CD4-positive, CD25-positive, alpha-beta regulatory T cell (primary cell): ENCODE measurements at regions not wholly inside any gene's neighbourhood (a gene's known extent, or its start where the extent isn't known, plus 50 kb on each side); places are given as distances from the start of the nearest gene placed in this dataset.

Source experiments
- ATAC-seq, 2 donors: fragments of 150-1000 bp; cut with Tn5 transposase; one replicate each; pipeline ENCODE4 v1.10.0; 2021; ENCODE audit warnings: low read depth in 2 of 2, moderate number of reproducible peaks in 2 of 2, moderate library complexity in 1 of 2
- DNase-seq, 3 donors: peaks; one replicate each; pipeline versions ENCODE4 v3.0.0 to v3.0.0-alpha.2; 2012 to 2022; ENCODE audit warnings: mixed read lengths in 1 of 3
- H3K27ac ChIP-seq: one replicate; pipeline ENCODE4 v1.7.0; 2013; ENCODE audit warnings: mild to moderate bottlenecking, low read length; ENCODE audit not compliant: insufficient read depth, poor library complexity, severe bottlenecking
- H3K27me3 ChIP-seq: one replicate; pipeline ENCODE4 v1.7.0; 2013; ENCODE audit warnings: low read length; ENCODE audit not compliant: control insufficient read depth, insufficient read depth
- H3K36me3 ChIP-seq: one replicate; pipeline ENCODE4 v1.7.0; 2013; ENCODE audit warnings: mild to moderate bottlenecking, low read length, moderate library complexity; ENCODE audit not compliant: control insufficient read depth, insufficient read depth
- H3K4me1 ChIP-seq: 2 replicates; pipeline ENCODE4 v1.7.0; 2013; ENCODE audit warnings: mild to moderate bottlenecking, low read length; ENCODE audit not compliant: insufficient read depth, control insufficient read depth, poor library complexity, severe bottlenecking
- H3K4me3 ChIP-seq: one replicate; pipeline ENCODE4 v1.7.0; 2013; ENCODE audit warnings: low read depth, mild to moderate bottlenecking, low read length, moderate library complexity
- H3K9me3 ChIP-seq, 2 experiments: 1 replicate in 1 of 2; 2 replicates in 1 of 2; pipeline ENCODE4 v1.7.0; 2013; ENCODE audit warnings: low read length in 2 of 2, mild to moderate bottlenecking in 1 of 2, moderate library complexity in 1 of 2; ENCODE audit not compliant: control insufficient read depth in 2 of 2
- H3K27ac Mint-ChIP-seq, 3 donors: one replicate each; pipeline ENCODE4 v1.8.0; 2020 to 2022; ENCODE audit warnings: mild to moderate bottlenecking in 3 of 3, mixed read lengths in 3 of 3, moderate library complexity in 2 of 3
- H3K27me3 Mint-ChIP-seq: one replicate; pipeline ENCODE4 v1.8.0; 2022; ENCODE audit warnings: mild to moderate bottlenecking, mixed read lengths
- H3K36me3 Mint-ChIP-seq: one replicate; pipeline ENCODE4 v1.8.0; 2020; ENCODE audit warnings: mixed read lengths
- H3K4me1 Mint-ChIP-seq, 4 donors: one replicate each; pipeline ENCODE4 v1.8.0; 2020 to 2022; ENCODE audit warnings: mixed read lengths in 4 of 4, mild to moderate bottlenecking in 1 of 4
- H3K4me3 Mint-ChIP-seq, 4 donors: one replicate each; pipeline ENCODE4 v1.8.0; 2020 to 2022; ENCODE audit warnings: mild to moderate bottlenecking in 4 of 4, mixed read lengths in 4 of 4, moderate library complexity in 3 of 4
- H3K9me3 Mint-ChIP-seq, 7 donors: one replicate each; pipeline ENCODE4 v1.8.0; 2020 to 2022; ENCODE audit warnings: mixed read lengths in 7 of 7, mild to moderate bottlenecking in 3 of 7, moderate library complexity in 2 of 7

DNA sequence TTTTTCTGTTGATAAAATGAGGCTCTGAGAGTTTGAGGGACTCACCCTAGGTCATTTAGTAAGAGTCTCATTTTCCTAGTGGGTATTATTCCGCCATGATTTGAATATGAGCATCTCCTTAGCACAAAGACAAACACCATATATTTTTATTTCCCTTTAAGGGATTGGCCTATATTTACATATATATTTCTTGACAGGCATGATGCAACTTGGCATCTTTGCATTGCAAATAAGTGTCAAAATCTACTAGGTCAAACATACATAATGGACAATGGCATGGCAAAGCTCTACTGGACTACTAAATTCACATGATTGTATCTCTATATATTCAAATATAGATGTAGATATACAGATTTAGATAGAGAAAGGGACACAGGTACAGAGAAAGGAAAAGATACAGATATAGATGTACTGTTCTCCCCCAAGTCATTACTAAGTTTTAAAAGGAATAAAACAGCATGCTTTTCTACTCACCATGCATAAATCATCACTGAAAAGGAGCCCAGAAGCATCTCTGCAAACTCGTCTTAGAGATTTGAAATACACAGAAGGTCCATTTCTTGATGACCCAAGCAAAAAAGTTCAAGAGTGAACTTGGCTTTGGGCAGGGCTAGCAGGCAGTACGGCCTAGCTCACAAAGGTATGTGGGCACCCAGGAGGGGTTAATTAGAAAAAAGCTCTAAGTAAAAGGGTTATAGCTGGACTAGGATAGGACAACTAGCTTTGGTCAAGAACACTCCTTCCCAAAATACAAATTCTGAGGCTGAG, 495.8 kb downstream of the NTRK3 start:
- H3K27me3 ChIP-seq: no peaks in the 10 kb centered on the region
- no peak overlapping the region for H3K4me3 ChIP-seq
- ATAC-seq (no peak), DNase-seq (no peak)
- no peak overlapping the region for H3K27ac ChIP-seq
- Mint-ChIP-seq H3K4me1 (peaks cover 0 to 11% (median 8%) of the 10 kb centered on the region in 4 donors), H3K27ac (no peak overlapping the region), H3K9me3 (peaks cover 0 to 6% (median 0%) of the 10 kb centered on the region in 7 donors), H3K27me3 (no peaks in the 10 kb centered on the region), H3K4me3 (no peak overlapping the region), H3K36me3 (no peaks in the 10 kb centered on the region)
- H3K9me3 ChIP-seq: no peaks in the 10 kb centered on the region
- no peaks in the 10 kb centered on the region for H3K4me1 ChIP-seq
- H3K36me3 ChIP-seq: no peaks in the 10 kb centered on the region

DNA sequence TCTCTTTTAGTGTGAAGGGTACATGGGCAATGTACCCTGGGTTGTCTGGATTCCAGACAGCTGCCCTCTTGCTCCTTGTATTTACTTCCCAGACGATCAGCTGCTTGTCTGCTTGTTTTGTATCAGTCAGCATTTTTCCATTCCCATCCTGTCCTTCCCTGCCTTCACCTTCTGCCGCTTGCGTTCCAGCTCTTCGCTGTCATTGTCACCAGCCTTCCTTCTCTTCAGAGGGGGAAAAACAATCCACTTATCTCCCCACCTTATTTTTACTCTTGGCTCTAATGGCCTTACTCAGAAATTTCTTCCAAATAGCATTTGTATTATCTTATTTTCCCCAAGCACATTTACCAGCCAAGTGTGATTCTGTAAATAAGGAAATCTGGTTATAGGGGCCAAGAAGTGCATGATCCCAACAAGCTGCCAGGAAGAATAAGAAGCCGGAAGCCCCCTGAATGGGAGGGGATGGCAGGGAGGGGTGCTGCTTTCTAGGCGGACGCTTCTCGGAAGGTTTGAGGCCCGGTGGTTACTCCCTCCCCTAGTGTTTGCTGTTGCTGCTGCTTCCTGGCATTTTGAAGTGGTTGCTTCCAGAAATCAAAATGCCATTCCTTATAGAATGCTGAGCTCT, 497.6 kb downstream of the NTRK3 start:
- Histone ChIP-seq H3K9me3 (no peaks in the 10 kb centered on the region), H3K4me3 (no peak overlapping the region), H3K4me1 (no peaks in the 10 kb centered on the region), H3K36me3 (no peaks in the 10 kb centered on the region), H3K27me3 (no peaks in the 10 kb centered on the region), H3K27ac (no peak overlapping the region)
- no peak for ATAC-seq
- Mint-ChIP-seq H3K27me3 (no peaks in the 10 kb centered on the region), H3K4me1 (peaks cover 0 to 14% (median 8%) of the 10 kb centered on the region in 4 donors), H3K36me3 (no peaks in the 10 kb centered on the region), H3K4me3 (no peak overlapping the region), H3K27ac (no peak overlapping the region), H3K9me3 (peaks cover 0 to 8% (median 1%) of the 10 kb centered on the region in 7 donors)
- DNase-seq: no peak

DNA sequence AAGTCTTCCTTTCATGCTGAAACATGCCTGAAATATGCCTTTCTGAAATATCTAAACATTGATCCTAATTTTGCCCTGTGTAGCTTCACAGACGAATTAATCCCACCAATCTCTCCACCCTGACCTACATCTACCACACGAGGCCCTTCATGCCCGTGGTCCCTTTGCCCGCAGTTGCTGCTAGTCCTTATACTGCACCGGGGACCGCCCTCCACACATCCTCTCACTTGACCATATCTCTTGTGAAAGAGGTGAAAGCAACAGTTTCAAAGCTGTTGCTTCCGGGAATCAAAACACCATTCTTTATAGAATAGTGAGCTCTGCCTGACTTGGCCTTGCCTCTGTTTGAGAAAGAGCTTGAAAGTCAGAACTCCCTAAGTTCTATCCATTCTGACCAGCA, 499.5 kb downstream of the NTRK3 start:
- Mint-ChIP-seq H3K4me1 (peaks cover 0 to 9% (median 5%) of the 10 kb centered on the region in 4 donors), H3K27ac (no peak overlapping the region), H3K36me3 (no peaks in the 10 kb centered on the region), H3K4me3 (no peak overlapping the region), H3K9me3 (peaks cover 0 to 5% (median 2%) of the 10 kb centered on the region in 7 donors), H3K27me3 (no peaks in the 10 kb centered on the region)
- Histone ChIP-seq H3K9me3 (no peaks in the 10 kb centered on the region), H3K4me1 (no peaks in the 10 kb centered on the region), H3K27me3 (no peaks in the 10 kb centered on the region), H3K27ac (no peak overlapping the region), H3K4me3 (no peak overlapping the region), H3K36me3 (no peaks in the 10 kb centered on the region)
- no peak for ATAC-seq
- DNase-seq: no peak

DNA sequence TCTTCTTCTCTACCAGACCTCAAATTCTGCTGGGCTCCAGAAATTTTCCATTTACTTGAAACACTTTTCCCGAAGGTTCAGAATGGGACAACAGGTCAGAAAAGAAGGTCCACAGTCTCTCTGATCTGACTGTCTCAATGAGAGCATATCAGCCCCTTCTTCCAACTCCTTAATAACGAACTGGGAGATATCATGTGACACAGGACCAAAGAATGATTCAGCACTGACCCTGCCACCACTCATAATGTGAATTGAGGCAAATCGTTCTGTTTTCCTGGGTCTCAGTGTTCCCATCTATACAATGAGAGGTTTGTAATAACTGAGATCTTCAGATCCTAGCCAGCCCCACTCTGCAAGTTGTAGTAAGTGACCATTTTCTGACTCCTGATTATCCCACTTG, 500.5 kb downstream of the NTRK3 start:
- Histone ChIP-seq H3K27me3 (no peaks in the 10 kb centered on the region), H3K4me1 (no peaks in the 10 kb centered on the region), H3K9me3 (no peaks in the 10 kb centered on the region), H3K4me3 (no peak overlapping the region), H3K36me3 (no peaks in the 10 kb centered on the region), H3K27ac (no peak overlapping the region)
- Mint-ChIP-seq H3K27ac (no peak overlapping the region), H3K27me3 (no peaks in the 10 kb centered on the region), H3K4me3 (no peak overlapping the region), H3K36me3 (no peaks in the 10 kb centered on the region), H3K4me1 (peaks cover 0 to 3% (median under 1%) of the 10 kb centered on the region in 4 donors), H3K9me3 (peaks cover 0 to 4% (median 2%) of the 10 kb centered on the region in 7 donors)
- no peak for ATAC-seq
- DNase-seq: no peak

DNA sequence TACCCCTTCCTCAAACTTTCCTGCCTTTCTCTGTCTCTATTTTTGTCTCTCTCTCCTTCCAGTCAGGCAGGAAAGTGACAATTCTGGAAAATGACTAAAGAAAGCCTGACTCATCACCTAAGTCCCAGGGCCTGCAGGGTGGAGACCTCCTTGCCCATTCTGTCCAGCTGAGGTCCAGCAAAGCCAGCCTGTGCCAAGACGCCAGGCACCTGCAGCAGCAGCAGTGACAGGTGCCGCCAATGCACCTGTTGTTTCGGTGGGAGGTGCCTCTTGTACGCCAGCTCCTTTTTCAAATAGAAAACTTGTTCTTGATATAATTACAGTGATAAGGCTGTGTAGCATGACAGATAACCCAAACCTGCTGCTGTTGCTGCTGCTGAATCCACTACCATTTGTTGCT, 501.3 kb downstream of the NTRK3 start:
- no peaks in the 10 kb centered on the region for H3K9me3 ChIP-seq
- ATAC-seq: no peak
- no peaks in the 10 kb centered on the region for H3K27me3 Mint-ChIP-seq
- peaks cover 0 to 4% (median 2%) of the 10 kb centered on the region in 7 donors for H3K9me3 Mint-ChIP-seq
- H3K4me1 Mint-ChIP-seq: peaks cover 0 to 3% (median 0%) of the 10 kb centered on the region in 4 donors
- DNase-seq: no peak
- H3K27me3 ChIP-seq: no peaks in the 10 kb centered on the region
- no peak overlapping the region for H3K4me3 ChIP-seq
- no peak overlapping the region for H3K27ac Mint-ChIP-seq
- H3K36me3 Mint-ChIP-seq: no peaks in the 10 kb centered on the region
- no peak overlapping the region for H3K27ac ChIP-seq
- no peak overlapping the region for H3K4me3 Mint-ChIP-seq
- H3K4me1 ChIP-seq: no peaks in the 10 kb centered on the region
- no peaks in the 10 kb centered on the region for H3K36me3 ChIP-seq

DNA sequence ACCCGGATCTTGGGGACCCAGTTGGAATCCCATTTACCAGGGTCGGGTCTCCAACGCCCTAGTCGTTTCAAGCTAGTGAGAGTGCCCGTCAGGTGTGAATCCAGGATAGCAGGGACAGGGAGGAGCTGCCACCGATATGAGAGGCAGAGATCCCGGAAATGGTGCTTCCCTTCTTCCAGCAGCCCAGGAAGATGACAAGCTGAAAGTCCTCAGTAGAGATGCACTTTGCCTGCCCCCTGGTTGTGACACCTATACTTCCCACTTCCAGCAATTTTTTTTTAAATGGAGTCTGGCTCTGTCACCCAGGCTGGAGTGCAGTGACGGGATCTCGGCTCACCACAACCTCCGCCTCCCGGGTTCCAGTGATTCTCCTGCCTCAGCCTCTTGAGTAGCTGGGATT, 503.0 kb downstream of the NTRK3 start:
- peaks cover 0 to 3% (median 0%) of the 10 kb centered on the region in 4 donors for H3K4me1 Mint-ChIP-seq

DNA sequence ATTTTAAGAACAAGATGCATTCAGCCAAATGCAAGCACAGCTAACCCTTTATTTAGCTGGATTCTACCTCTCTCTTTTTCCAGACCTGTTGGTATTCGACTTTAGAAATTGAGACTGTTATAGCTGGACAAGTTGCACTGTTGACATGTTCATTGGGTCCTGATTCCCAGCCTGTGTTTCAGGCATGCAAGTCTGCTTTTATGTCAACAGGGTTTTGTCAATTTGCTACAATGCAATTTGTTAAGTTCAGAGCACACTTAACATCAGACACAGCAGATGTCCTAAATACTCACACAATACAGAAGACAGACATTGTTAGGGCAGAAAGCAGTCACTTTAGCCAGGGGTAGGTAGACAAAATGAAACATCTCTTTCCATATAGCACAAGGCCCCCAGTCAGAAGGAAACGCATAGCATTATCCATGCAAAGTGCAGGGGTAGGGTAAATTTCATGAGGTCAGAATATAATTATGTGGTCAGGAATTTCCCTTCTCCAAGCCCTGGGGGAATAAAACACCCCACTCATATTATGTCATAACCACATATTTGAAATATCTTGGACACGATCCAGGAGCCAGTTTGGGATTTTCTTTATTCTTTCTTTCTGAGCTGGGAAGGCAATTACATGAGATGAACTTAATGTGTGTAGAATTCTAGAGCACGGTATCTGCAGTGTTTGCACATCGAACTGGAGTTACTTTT, 504.1 kb downstream of the NTRK3 start:
- Histone ChIP-seq H3K4me3 (no peak overlapping the region), H3K27me3 (no peaks in the 10 kb centered on the region), H3K9me3 (no peaks in the 10 kb centered on the region), H3K4me1 (no peaks in the 10 kb centered on the region), H3K36me3 (no peaks in the 10 kb centered on the region), H3K27ac (no peak overlapping the region)
- Mint-ChIP-seq H3K4me1 (peaks cover 0 to 3% (median 0%) of the 10 kb centered on the region in 4 donors), H3K27me3 (no peaks in the 10 kb centered on the region), H3K4me3 (no peak overlapping the region), H3K9me3 (peaks cover 0 to 4% (median 2%) of the 10 kb centered on the region in 7 donors), H3K27ac (no peak overlapping the region), H3K36me3 (no peaks in the 10 kb centered on the region)
- DNase-seq: no peak
- no peak for ATAC-seq

More for the DNA sequence above, 503.0 kb downstream of the NTRK3 start:
- ATAC-seq (no peak), DNase-seq (no peak)
- Histone ChIP-seq H3K4me3 (no peak overlapping the region), H3K36me3 (no peaks in the 10 kb centered on the region), H3K27me3 (no peaks in the 10 kb centered on the region), H3K4me1 (no peaks in the 10 kb centered on the region), H3K9me3 (no peaks in the 10 kb centered on the region), H3K27ac (no peak overlapping the region)
- no peak overlapping the region for H3K4me3 Mint-ChIP-seq
- H3K36me3 Mint-ChIP-seq: no peaks in the 10 kb centered on the region
- H3K27ac Mint-ChIP-seq: no peak overlapping the region
- H3K9me3 Mint-ChIP-seq: peaks cover 0 to 4% (median 2%) of the 10 kb centered on the region in 7 donors
- H3K27me3 Mint-ChIP-seq: no peaks in the 10 kb centered on the region
